ENCODE measurements at regions not wholly inside any gene's neighbourhood (a gene's known extent, or its start where the extent isn't known, plus 50 kb on each side); places are given as distances from the start of the nearest gene placed in this dataset.

DNA sequence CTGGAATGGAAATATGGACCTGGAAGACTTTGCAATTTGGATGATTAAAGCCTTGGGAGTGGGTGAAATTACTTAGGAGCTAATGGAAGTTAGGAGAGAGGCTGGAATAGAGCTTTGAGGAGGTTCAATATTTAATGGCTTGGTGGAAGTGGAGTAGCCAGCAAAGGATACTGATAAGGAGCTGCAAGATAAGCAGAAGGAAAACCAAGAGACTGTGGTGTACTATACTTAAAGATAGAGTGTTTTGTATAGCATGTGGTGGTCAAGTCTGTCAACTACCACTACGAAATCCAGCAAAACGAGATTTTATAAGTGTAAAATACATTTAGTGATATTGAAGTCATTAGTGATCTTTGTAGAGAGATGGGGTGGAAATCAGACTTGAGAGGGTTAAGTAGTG is 54.0 kb upstream of the TMLHE start:
- 59% methylated on average over 2 of the region's 2 CpGs for WGBS (ENCODE audit: low lambda C conversion rate, missing lambda C conversion rate)
- Histone ChIP-seq H3K79me2 (no peaks in the 10 kb centered on the region), H3K27ac (no peak overlapping the region), H3K36me3 (replicated peaks; ENCODE audit: insufficient read depth, low read depth) (no peaks in the 10 kb centered on the region), H3K4me1 (ENCODE audit: insufficient read depth) (no peaks in the 10 kb centered on the region), H3K9me3 (ENCODE audit: low read depth) (peaks cover 5% of the 10 kb centered on the region), H4K20me1 (ENCODE audit: insufficient read depth, poor library complexity, severe bottlenecking) (no peaks in the 10 kb centered on the region), H3K4me3 (no peak overlapping the region), H3K9me2 (replicated peaks; ENCODE audit: insufficient read depth) (no peaks in the 10 kb centered on the region), H3K4me2 (no peak overlapping the region), H2AFZ (no peak overlapping the region), H3K27me3 (no peaks in the 10 kb centered on the region)
- no peak for DNase-seq (ENCODE audit: low spot score)
- TF ChIP-seq, protein P1, sequence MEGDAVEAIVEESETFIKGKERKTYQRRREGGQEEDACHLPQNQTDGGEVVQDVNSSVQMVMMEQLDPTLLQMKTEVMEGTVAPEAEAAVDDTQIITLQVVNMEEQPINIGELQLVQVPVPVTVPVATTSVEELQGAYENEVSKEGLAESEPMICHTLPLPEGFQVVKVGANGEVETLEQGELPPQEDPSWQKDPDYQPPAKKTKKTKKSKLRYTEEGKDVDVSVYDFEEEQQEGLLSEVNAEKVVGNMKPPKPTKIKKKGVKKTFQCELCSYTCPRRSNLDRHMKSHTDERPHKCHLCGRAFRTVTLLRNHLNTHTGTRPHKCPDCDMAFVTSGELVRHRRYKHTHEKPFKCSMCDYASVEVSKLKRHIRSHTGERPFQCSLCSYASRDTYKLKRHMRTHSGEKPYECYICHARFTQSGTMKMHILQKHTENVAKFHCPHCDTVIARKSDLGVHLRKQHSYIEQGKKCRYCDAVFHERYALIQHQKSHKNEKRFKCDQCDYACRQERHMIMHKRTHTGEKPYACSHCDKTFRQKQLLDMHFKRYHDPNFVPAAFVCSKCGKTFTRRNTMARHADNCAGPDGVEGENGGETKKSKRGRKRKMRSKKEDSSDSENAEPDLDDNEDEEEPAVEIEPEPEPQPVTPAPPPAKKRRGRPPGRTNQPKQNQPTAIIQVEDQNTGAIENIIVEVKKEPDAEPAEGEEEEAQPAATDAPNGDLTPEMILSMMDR (IDR thresholded peaks at IDR 0.05; ENCODE audit: poor library complexity): no peak
- TF ChIP-seq EZH2phosphoT487 (IDR thresholded peaks at IDR 0.05; ENCODE audit: low read depth, severe bottlenecking, unreplicated experiment) (no peak), EZH2 (IDR thresholded peaks at IDR 0.05; ENCODE audit: borderline replicate concordance) (no peak)

Measured in hepatocyte (in vitro differentiated cells).